ENCODE measurements at regions not wholly inside any gene's neighbourhood (a gene's known extent, or its start where the extent isn't known, plus 50 kb on each side); places are given as distances from the start of the nearest gene placed in this dataset.

GRCh38 chr4:82005158-82005557 is 368.6 kb downstream of the HNRNPD start:
- no peak for TF ChIP-seq CTCF (conservative IDR thresholded peaks at IDR 0.05)
- H3K27ac ChIP-seq: no peak overlapping the region

- H3K27ac ChIP-seq: no peak overlapping the region
- TF ChIP-seq CTCF (conservative IDR thresholded peaks at IDR 0.05): no peak
Observed at GRCh38 chr4:81997313-81997712, 376.5 kb downstream of the HNRNPD start.

DNA sequence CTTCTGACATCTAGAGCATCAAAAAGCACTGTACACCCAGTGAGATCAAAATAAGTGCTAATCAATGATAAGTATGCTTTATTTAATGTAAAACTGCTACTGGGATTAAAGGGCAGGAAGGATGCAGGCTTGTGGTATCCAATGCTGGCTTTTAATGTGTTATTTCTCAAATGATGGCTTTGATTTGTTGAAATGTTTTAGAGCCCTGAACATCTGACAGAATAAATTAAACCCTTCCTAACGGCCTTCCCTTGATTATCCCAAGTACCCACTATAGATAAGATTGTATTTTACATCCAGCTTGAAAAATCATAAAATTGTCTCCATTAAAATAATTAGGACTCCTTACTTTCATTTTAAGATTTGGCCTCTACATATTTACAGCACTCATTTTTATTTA is 382.9 kb downstream of the HNRNPD start:
- no peak overlapping the region for H3K27ac ChIP-seq
- no peak for TF ChIP-seq CTCF (conservative IDR thresholded peaks at IDR 0.05)

DNA sequence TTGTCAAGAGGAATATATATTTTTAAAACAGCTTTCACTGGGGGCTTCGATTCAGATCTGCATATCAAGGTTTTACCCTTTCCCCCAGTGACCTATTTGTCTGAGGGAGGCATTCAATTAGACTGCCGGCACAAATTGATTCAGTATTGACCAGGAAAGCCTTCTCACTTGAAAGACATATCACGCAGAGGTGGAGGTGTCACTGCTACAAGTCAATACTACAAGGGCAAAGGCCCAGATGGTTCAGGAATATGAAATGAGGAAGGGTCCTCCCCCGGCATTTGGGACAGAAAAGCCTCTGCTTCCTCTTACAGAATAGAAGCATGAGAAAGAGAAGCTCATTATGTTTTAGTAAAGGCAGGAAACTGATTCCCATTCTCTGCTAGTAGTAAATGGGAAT is 383.6 kb downstream of the HNRNPD start:
- TF ChIP-seq CTCF (conservative IDR thresholded peaks at IDR 0.05): no peak
- no peak overlapping the region for H3K27ac ChIP-seq

- H3K27ac ChIP-seq: no peak overlapping the region
- TF ChIP-seq CTCF (conservative IDR thresholded peaks at IDR 0.05): no peak
Observed at GRCh38 chr4:81989202-81989601, 384.6 kb downstream of the HNRNPD start.

DNA sequence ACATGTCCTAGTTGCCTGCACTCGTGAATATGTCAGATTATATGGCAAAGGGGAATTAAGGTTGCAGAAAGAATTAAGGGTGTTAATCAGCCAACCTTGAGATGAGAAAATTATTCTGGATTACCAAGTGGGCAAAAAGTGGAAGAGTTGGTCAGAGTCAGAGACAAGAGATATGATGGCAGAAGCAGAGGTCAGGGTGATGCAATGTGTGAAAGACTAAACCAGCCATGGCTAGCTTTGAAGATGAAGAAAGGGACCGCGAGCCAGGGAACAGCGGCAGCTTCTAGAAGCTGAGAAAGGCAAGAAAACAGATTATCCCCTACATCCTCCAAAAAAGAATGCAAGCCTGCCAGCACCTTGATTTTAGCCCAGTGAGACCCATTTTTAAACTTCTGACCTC is 385.6 kb downstream of the HNRNPD start:
- TF ChIP-seq CTCF (conservative IDR thresholded peaks at IDR 0.05): no peak
- no peak overlapping the region for H3K27ac ChIP-seq

DNA sequence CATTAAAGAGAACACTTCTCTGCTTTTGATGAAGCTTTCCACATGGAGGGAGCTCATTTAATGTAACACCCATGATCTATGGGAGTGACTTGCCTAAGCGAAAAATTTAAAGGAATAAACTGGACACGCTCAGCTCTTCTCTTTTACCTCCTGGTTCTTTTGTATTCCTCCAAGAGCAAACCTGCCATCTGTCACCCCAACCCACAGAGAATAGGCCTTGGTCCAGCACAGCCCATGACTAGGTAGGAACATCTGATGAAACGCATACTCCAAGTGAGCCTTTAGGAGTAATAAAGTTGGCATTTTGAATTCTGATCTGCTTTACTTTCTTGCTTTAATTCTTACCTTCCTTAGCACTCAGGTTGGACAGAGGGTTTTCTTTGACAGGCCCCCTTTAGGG is 389.0 kb downstream of the HNRNPD start:
- H3K27ac ChIP-seq: no peak overlapping the region
- no peak for TF ChIP-seq CTCF (conservative IDR thresholded peaks at IDR 0.05)

Measured in VCaP (cell line).